ENCODE measurements at regions not wholly inside any gene's neighbourhood (a gene's known extent, or its start where the extent isn't known, plus 50 kb on each side); places are given as distances from the start of the nearest gene placed in this dataset.
"Not testable (repeated sequence)": the region's sequence is repeated elsewhere in the genome, so short reads cannot be mapped to it uniquely, and the experiment has no call there.

DNA sequence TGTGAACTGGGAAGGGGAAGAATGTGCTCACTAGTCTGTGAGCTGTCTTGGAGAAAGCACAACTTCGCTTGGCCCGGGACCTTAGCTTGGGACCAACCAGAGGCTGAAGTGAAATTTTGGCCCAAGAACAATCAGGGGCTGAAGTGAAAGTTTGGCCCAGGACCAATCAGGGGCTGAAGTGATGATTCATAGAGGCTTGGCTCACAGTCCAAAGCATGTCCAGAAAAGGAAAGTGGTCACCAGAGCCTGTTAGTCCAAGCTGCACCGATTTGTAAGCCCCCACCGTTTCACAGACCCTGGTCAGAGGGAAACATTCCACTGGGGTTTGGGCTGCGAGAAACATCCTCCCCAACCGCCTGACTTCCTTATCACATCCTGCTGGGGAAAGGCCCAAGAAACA lies 763.3 kb downstream of the SPATA31A7 start:
- not testable (repeated sequence) for FAIRE-seq; DNase-seq (ENCODE audit: low spot score in 2 of 2)

DNA sequence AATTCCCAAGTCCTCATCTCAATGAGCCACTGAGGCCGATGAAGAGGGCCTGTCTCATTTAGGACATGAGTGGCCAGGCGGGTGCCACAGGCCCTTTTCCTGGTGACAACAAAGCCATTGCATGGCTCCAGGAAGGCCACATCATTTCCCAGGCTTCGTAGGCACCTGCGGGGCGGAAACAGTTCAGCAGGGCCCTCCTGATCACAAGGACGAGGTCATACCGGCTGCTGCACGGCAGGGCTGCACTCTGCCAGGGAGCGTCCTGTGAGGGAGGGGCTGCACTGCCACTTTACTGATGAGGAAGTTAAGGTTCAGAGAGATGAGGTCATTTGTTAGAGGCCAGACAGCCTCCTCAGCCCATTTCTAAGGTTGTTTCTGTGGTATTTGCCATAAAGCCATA lies 781.8 kb downstream of the SPATA31A7 start:
- not testable (repeated sequence) for FAIRE-seq; DNase-seq (ENCODE audit: low spot score in 2 of 2)

DNA sequence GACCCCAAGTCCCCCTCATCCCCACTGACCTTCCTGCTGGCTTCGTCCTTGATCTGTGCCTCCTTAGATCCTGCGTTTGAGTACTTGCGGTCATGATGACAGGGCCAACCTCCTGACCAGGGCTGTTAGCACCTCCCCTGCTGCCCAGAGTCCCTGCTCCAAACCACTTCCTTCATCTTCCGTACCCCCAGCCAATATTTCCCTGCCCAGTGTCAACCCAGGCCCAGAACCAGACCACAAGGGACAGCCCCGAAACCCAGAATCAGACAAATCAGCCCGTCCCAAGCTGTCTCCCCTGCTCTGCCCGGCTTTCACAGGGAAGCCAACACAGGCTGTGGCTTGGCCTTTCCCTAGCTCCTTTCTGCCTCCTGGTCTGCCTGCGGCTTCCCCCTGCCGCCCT lies 784.7 kb downstream of the SPATA31A7 start:
- DNase-seq (ENCODE audit: low spot score in 2 of 2); FAIRE-seq: not testable (repeated sequence)

DNA sequence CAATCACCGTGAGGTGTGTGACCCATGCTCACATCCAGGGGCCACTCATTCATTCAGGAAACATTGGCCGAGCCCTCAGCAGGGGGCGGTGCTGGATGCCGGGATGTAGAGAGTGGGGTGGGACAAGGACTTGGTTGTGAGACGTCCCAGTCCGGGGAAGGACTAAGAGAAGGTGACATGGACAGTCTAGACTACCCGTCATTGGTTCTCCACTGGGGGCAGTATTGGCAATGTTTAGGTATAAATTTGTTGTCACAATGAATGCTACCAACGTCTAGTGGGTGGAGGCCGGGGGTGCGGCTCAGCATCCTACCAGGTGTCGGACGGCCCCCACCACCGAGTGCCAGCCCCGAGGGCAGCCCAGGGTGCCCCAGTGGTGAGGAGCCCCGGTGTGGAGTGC lies 786.5 kb downstream of the SPATA31A7 start:
- FAIRE-seq, result not testable (repeated sequence)

DNA sequence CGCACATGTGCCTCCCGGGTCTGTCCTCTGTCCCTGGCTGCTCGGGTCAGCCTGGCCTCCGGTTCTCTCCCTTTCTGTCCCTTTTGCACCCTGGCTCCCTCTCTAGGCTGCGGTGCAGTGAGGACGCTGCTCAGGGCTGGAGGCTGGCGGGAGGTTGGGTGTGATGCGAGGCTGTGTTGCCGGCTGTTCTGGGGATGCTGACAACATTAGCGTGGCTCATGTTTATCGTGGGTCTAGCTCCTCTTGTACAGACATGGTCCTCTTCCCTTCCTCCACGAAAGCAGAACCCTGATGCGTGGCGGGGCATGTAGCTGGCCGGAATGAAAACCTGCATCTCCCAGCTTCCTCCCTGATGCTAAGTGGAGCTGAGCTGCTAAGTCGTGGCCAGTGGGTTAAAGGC lies 792.9 kb downstream of the SPATA31A7 start:
- not testable (repeated sequence) for DNase-seq (ENCODE audit: low spot score in 2 of 2); FAIRE-seq

More for the DNA sequence above, 786.5 kb downstream of the SPATA31A7 start:
- not testable (repeated sequence) for DNase-seq (ENCODE audit: low spot score in 2 of 2)

DNA sequence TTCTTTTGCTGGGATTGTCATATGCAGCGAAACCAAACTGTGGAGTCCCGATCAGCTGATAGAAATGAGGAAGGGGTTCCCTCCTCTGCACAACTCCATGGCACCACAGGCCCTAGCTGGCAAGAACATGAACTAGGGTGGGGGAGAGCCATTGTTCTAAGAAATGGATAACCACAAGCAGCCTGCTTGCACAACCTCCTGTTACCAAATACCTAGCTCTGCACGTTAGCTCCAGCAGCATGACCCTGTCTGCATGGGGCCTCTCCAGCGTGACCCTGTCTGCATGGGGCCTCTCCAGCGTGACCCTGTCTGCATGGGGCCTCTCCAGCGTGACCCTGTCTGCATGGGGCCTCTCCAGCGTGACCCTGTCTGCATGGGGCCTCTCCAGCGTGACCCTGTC lies 793.6 kb downstream of the SPATA31A7 start:
- not testable (repeated sequence) for FAIRE-seq; DNase-seq (ENCODE audit: low spot score in 2 of 2)

DNA sequence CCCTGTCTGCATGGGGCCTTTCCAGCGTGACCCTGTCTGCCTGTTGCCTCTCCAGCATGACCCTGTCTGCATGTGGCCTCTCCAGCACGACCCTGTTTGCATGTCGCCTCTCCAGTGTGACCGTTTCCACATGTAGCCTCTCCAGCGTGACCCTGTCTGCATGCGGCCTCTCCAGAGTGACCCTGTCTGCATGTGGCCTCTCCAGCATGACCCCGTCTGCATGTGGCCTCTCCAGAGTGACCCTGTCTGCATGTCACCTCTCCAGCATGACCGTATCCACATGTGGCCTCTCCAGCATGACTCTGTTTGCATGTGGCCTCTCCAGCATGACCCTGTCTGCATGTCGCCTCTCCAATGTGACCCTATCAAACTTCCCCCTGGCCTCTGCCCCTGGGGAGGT lies 794.1 kb downstream of the SPATA31A7 start:
- DNase-seq (ENCODE audit: low spot score in 2 of 2); FAIRE-seq: not testable (repeated sequence)

DNA sequence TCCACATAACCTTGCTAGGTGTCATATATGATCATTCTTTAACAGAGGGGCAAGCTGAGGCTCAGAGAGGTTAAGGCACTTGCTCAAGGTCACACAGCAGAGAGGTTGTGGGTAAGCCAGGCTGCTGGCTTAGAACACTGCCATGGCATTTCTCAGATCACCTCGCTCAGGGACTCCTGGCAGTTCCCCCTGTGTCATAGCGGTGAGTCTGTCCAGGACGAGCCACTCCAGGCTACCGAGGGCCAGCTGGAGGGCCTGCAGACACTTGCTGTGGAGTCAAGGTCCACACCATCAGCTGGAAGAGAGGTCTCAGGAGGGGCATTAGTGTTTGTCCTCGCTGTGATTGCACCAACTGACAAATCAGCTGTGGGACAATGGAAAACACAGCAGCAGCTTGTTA lies 794.7 kb downstream of the SPATA31A7 start:
- not testable (repeated sequence) for FAIRE-seq; DNase-seq (ENCODE audit: low spot score in 2 of 2)

DNA sequence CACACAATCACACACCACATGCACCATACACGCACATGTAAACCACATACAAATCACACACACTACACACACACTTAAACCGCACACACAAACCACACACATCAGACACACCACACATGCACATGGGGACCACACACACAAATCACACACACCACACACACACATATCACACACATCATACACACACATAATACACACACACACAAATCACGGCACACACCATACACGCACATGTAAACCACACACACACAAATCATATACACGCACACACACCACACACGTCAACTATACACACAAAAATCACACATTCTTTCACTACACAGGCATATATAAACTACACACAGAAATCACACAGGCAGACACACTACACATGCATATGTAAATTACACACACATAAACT lies 802.3 kb downstream of the SPATA31A7 start:
- peak; percentile 10 for FAIRE-seq
- not testable (repeated sequence) for DNase-seq (ENCODE audit: low spot score in 2 of 2)

DNA sequence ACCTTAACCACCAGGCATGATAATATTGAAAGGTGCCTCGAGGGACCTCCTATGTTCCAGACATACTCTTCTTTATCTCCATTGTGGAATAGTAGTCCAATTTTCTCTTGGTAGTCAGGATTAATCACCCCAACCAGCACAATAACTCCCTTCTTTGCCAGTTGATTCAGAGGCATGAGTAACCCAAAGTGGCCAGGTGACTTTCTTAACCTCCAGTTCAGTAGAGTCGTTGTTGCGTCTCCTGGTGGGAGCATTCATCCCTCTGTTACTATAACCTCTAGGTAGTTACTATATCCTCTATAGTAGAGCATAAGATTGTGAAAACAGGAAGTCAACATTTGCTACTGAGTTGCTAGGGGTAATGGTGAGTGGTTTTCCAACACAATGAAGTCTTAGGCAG lies 842.6 kb downstream of the SPATA31A7 start:
- not testable (repeated sequence) for FAIRE-seq; DNase-seq (ENCODE audit: low spot score in 2 of 2)

DNA sequence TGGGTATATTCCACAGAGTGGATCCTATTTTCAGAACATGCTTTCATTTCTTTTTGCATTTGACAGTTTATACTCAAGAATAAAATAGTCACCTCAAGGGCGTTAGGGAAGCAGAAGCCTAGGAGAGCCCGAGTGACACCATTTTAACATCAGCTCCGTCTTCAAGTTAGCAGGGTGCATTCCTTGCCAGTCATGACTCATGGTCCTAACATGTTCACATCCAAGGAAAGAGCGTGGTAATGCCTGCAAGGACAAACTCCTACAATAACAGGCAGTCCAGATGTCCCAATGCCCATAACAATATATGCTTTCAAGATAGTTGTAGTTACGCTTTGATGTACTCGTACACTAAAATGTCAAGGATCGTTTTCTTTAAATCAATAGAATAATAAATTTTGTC lies 848.4 kb downstream of the SPATA31A7 start:
- not testable (repeated sequence) for FAIRE-seq; DNase-seq (ENCODE audit: low spot score in 2 of 2)

DNA sequence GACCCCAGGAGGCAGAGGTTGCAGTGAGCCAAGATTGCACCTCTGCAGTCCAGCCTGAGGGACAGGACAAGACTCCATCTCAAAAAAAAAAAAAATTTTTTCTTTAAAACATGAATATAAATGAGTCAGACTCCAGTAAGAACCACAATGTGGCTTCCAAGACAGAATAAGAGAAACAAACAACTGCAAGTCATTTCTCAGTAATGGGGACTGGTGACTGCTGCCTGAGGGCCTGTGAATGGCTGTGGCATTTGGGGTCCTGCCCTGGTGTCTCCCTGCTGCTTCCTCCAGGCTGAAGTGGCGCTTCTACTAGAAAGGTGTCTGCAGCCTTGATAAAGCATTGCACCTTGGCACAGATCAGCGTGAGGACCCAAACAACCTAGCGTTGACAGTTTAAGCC lies 868.3 kb downstream of the SPATA31A7 start:
- FAIRE-seq; DNase-seq (ENCODE audit: low spot score in 2 of 2): not testable (repeated sequence)

DNA sequence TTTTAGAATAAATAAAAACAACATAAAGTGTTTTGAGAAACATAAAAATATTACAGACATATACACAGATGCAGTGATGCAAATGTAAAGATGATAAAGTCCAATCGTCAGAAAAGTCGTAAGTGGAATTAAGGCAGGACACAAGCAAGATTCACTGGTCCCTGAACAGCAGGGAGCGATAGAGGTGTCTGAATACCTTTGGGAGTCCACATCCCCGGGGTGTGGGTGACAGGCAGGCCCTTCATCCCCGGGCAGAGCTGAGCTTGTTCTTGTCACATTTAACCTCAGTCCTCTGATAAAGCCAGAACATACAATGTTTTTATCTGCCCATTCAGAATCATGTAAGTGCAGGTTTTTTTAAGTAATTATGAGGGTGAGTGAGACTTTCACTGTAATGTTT lies 881.2 kb downstream of the SPATA31A7 start:
- not testable (repeated sequence) for DNase-seq (ENCODE audit: low spot score in 2 of 2); FAIRE-seq

DNA sequence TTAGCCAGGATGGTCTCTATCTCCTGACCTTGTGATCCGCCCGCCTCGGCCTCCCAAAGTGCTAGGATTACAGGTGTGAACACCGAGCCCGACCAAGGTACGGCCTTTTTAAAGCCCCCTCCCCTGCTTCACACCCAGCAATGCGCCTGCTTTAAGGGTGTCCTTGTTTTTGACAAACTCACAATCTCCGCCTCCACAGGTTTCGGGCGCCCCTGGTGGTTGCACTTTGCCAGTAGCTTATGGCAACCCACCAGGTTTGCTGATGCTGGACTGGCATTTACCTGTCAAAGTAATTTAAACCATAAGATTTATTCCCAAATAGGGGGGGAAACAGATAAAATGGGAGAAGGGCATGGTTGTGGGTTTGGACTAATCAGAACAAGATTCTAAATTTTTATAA lies 883.6 kb downstream of the SPATA31A7 start:
- not testable (repeated sequence) for DNase-seq (ENCODE audit: low spot score in 2 of 2); FAIRE-seq

DNA sequence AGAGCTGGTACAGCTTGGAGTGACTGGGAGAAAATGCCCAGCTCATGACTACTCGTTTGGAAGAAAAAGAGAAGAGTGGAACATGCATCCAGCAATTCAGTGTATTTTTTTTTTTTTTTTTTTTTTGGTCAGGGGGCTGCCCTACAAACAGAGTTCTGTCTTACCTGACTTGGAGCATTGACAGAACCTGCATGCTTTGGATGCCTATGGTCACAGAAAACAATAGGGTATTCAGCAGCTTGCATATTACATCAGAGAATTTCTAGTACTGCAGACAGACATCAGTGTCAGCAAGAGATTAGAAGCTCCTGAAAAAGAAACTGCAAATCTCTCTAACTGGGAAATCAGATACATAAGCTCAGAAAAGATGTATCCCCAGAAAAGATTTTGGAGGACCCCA lies 894.4 kb downstream of the SPATA31A7 start:
- DNase-seq (ENCODE audit: low spot score in 2 of 2); FAIRE-seq: not testable (repeated sequence)

DNA sequence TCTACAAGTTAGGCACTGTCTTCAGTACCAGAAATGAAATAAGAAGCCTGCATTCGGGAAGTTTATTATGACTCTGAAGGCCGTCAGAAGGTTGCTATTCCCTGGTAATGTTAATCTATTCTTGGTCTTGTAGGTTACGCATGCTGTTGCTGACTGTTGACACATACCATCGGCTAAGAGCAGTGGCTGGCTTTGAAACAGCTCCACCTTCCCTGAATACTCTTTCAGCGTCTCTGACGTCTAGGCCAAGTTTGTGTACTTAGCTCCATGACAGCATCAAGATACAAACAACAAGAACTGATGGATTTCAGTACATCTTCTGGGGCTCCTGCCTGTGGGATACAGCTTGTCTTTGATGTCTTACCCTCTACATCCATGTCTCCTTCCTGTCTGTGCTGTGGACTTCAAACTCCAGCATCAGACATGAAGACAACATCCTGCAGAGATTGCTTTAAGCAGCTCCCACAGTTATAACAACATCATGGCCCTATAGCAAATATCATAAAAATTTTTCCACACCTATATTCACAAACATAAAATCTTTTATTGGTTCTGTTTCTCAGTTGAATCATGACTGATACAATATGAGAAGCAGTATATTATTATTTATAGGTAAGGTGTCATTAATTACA lies 906.0 kb downstream of the SPATA31A7 start:
- DNase-seq (ENCODE audit: low spot score in 2 of 2); FAIRE-seq: not testable (repeated sequence)

DNA sequence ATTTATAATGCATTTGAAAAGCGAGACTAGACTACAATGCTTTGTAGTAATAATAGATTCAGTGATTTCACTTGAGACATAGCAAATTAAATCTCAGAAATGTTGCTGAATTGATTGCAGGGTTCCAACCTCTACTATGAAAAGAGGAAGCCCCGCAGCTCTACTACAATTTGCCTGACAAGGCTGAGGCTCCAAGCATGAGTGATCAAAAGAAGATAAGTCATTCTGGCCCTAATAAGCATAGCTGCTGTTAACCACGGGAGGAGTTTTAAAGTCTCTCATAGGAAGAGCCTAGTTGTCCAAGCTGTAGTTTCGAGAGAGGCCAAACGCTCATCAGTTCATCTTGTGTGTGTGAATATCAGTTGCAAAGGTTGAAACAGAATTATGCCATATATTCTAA lies 920.6 kb downstream of the SPATA31A7 start:
- not testable (repeated sequence) for FAIRE-seq

DNA sequence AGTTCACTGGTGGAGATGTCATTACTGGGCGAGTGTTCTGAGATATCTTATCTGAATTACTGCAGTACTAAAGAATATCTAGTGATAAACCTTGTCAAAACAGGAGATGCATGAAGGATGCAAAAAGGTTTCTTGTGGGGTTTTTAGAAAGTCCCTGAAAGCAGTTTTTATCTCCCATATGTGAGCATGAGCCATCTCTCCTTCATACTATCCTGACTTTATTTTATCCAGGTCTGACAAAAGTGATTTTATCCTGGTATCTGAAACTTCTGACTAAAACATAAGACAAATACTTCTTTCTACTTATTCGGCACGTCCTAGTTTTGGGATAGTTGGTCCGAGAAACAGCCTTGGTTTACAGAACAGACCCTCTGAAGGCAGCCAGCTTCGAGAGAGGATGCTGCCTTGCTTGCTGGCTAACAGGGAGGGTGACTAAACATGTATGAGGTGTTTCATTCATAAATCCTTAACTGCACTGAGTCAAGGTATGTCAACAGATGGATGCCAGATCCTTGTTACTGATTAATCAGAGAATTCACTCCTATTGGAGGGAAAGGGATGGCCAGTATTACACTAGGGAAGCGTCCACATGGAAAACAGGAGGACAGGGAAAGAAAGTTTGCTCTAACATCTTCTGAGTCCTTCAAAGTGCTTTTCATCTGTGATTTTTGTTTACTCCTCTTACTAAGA lies 927.3 kb downstream of the SPATA31A7 start:
- not testable (repeated sequence) for DNase-seq (ENCODE audit: low spot score in 2 of 2); FAIRE-seq

More for the DNA sequence above, 920.6 kb downstream of the SPATA31A7 start:
- not testable (repeated sequence) for DNase-seq (ENCODE audit: low spot score in 2 of 2)

DNA sequence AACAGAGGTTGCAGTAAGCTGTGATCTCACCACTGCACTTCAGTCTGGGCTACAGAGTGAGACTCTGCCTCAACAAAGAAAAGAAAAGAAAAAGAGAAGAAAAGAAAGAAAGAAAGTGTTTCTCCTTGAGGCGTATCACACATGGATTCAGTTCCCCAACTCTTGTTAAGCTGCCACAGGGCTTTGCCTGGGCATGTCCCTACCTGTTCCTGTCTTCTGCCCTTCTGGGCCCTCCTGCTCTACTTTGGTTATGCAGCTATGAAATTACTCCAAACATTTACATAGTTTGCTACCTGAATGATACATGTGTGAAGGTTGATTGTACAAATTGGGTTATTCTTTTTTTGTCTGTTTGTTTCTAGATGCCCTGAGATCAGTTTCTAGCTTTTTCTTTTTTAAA lies 929.8 kb downstream of the SPATA31A7 start:
- not testable (repeated sequence) for FAIRE-seq; DNase-seq (ENCODE audit: low spot score in 2 of 2)

DNA sequence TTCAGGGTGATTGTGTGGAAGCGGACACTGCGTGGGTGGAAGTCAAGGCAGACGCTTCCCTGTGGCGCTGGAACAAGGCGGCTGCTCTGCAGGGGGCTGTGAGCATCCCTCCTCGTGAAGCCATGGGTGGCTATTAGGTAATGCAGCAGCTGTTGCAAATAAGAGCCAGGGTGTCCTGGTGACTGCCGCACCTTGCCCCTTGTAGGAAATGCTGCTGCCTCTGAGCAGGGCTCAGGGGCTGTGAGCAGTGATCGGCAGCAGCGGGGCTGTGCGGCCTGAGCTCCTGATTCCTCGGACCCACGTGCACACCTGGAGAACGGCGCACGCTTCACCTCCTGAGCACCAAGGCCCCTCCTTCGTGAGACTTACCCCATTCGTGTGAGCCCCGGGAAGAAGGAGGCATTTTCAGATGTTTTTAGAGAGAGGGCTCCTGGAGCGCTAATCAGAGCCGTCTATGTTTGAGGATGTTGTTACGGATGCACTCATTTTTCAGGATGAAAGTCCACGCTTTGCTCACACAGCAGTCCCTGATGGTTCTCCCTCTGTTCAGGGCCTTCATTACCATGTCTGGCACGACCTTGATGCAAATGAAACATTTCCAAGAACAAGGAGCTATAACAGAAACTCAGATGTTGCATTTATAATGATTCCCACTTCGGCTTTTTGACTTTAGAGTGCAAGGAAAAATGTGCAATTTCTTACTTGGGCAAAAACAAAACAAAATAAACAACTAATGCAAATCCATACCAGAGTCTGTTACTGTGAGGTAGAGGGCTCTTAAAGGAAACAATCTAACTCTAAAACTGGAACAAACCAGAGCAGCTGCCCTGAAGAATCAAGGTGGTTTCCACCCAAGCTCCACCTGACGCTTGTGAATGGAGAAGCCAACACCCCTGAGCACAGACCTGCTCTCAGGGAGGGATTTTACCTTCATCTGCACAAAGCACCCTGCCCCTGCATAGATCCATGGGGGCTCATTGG lies 936.1 kb downstream of the SPATA31A7 start:
- FAIRE-seq; DNase-seq (ENCODE audit: low spot score in 2 of 2): not testable (repeated sequence)

Measured in frontal cortex (tissue), 3 donors.